ENCODE measurements at regions not wholly inside any gene's neighbourhood (a gene's known extent, or its start where the extent isn't known, plus 50 kb on each side); places are given as distances from the start of the nearest gene placed in this dataset.

DNA sequence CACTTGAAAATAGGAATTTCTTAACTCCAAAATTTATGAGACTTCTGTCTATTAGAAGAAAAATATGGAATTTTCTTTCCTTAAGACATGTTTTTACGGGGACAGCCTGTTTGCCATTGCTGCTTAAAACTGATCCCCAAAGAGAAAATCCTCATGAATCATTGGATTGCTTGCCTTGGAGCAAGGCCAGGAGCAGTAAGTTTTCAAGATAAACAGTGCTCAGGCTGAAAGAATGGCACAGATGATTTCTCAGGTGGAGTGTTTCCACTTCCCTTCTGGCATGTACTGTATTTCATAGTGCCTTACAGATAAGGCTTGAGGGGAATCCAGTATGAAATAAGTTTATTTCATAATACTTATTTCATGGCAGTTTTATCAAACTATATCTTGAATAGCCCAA lies 74.3 kb upstream of the MMADHC start:
- no peak for TF ChIP-seq CTCF (IDR thresholded peaks at IDR 0.05; ENCODE audit: insufficient read depth, low read length, poor library complexity, severe bottlenecking)
- H3K36me3 ChIP-seq (ENCODE audit: control insufficient read depth, insufficient read depth, low read length): no peaks in the 10 kb centered on the region
- H3K27me3 ChIP-seq (replicated peaks; ENCODE audit: control insufficient read depth, insufficient read depth, low read length): no peaks in the 10 kb centered on the region
- no peak overlapping the region for H3K4me3 ChIP-seq (replicated peaks; ENCODE audit: low read depth, low read length)
- DNase-seq (ENCODE audit: extremely low read depth, insufficient read length): no peak

- Histone ChIP-seq H3K4me3 (replicated peaks; ENCODE audit: low read depth, low read length) (no peak overlapping the region), H3K36me3 (ENCODE audit: control insufficient read depth, insufficient read depth, low read length) (no peaks in the 10 kb centered on the region), H3K27me3 (replicated peaks; ENCODE audit: control insufficient read depth, insufficient read depth, low read length) (no peaks in the 10 kb centered on the region)
- DNase-seq (ENCODE audit: extremely low read depth, insufficient read length): no peak
- TF ChIP-seq CTCF (IDR thresholded peaks at IDR 0.05; ENCODE audit: insufficient read depth, low read length, poor library complexity, severe bottlenecking): no peak
Observed at GRCh38 chr2:149658553-149658952, 71.0 kb upstream of the MMADHC start.

DNA sequence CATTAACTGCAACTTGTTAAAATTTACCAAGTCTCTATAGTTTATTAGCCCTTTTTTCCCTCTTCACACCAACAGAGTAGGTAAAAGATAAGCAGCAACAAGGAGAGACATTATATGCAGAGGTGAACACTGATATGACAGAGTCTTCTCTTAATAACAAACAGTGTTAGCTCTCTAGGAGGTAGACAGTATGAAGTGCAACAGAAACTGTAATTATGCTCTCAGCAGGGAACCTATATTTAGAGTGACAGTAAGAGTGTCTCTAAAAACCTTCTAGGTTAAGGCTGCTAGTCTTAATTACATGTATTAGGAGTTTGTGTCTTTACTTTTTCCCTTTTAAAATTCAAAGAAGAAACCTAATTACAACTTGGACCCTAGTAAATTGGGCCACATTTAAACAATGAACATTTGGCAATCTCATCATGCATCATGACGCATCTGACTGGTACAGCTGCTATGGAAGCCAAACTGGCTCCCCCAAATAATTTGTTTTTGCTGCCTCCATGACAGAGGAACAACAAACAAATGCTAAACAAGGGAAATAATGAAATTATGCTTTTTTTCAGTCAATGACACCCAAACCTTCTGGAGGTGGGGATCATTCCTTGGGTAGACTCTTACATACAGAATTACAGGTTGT lies 69.9 kb upstream of the MMADHC start:
- H3K36me3 ChIP-seq (ENCODE audit: control insufficient read depth, insufficient read depth, low read length): no peaks in the 10 kb centered on the region
- no peak for TF ChIP-seq CTCF (IDR thresholded peaks at IDR 0.05; ENCODE audit: insufficient read depth, low read length, poor library complexity, severe bottlenecking)
- H3K27me3 ChIP-seq (replicated peaks; ENCODE audit: control insufficient read depth, insufficient read depth, low read length): no peaks in the 10 kb centered on the region
- no peak for DNase-seq (ENCODE audit: extremely low read depth, insufficient read length)
- H3K4me3 ChIP-seq (replicated peaks; ENCODE audit: low read depth, low read length): no peak overlapping the region

- Histone ChIP-seq H3K4me3 (replicated peaks; ENCODE audit: low read depth, low read length) (no peak overlapping the region), H3K27me3 (replicated peaks; ENCODE audit: control insufficient read depth, insufficient read depth, low read length) (no peaks in the 10 kb centered on the region), H3K36me3 (ENCODE audit: control insufficient read depth, insufficient read depth, low read length) (no peaks in the 10 kb centered on the region)
- no peak for DNase-seq (ENCODE audit: extremely low read depth, insufficient read length)
- TF ChIP-seq CTCF (IDR thresholded peaks at IDR 0.05; ENCODE audit: insufficient read depth, low read length, poor library complexity, severe bottlenecking): no peak
Observed at GRCh38 chr2:149656996-149657395, 69.4 kb upstream of the MMADHC start.

DNA sequence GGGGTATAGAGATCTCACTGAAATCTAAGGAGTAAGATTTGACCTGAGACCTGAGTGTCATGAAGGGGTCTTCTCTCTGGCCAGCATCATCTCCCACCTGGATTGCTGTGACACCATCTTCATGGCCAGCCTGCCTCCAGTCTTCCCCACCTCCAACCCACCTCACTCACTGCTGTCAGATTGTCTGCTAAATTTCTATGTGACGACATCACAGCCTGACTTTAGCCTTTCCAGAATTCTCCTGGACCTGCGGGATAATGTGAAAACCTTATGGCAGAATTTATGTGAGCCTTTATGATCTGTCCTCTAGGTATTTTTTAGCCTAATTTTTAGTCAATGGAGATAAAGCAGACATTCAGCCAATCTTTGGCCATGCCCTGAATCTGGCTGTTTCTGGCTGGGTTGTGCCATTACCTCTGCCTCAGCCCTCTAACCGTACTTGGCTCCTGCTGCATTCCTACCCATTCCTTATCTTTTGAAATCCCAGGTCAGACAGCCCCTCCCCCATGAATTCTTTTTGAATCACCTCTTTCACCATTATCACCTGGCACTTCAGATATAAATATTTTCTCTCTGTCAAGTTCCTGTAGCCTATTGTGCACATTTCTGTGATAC lies 66.4 kb upstream of the MMADHC start:
- Histone ChIP-seq H3K27me3 (replicated peaks; ENCODE audit: control insufficient read depth, insufficient read depth, low read length) (no peaks in the 10 kb centered on the region), H3K36me3 (ENCODE audit: control insufficient read depth, insufficient read depth, low read length) (no peaks in the 10 kb centered on the region), H3K4me3 (replicated peaks; ENCODE audit: low read depth, low read length) (no peak overlapping the region)
- no peak for TF ChIP-seq CTCF (IDR thresholded peaks at IDR 0.05; ENCODE audit: insufficient read depth, low read length, poor library complexity, severe bottlenecking)
- DNase-seq (ENCODE audit: extremely low read depth, insufficient read length): no peak
